CD14-positive monocyte (primary cell): ENCODE measurements at regions not wholly inside any gene's neighbourhood (a gene's known extent, or its start where the extent isn't known, plus 50 kb on each side); places are given as distances from the start of the nearest gene placed in this dataset.
A peak's percentile ranks its signal among the peaks of the same experiment; 100 is the strongest.

Experiments used
- DNase-seq, 3 donors: peaks; one replicate each; pipeline ENCODE4 v3.0.0-alpha.2; 2011 to 2022
- H2AFZ ChIP-seq: 2 replicates; pipeline ENCODE4 v1.6.0; 2012; ENCODE audit warnings: mild to moderate bottlenecking, low read depth, low read length, inconsistent platforms; ENCODE audit not compliant: insufficient read depth, poor library complexity, severe bottlenecking
- H3K27ac ChIP-seq, 2 donors: 1 replicate in 1 of 2; 2 replicates in 1 of 2; pipeline ENCODE4 v1.5.1; 2012 to 2013; ENCODE audit warnings: low read length in 2 of 2, control low read depth in 1 of 2, inconsistent platforms in 1 of 2, low read depth in 1 of 2, mild to moderate bottlenecking in 1 of 2
- H3K27me3 ChIP-seq, 2 donors: one replicate each; pipeline versions ENCODE4 v1.6.0 to v1.6.1; 2011 to 2013; ENCODE audit warnings: low read length in 2 of 2; ENCODE audit not compliant: control insufficient read depth in 2 of 2, insufficient read depth in 2 of 2
- H3K36me3 ChIP-seq, 2 donors: replicated peaks in 1 of 2; 1 replicate in 1 of 2; 2 replicates in 1 of 2; pipeline versions ENCODE4 v1.5.1 to v1.6.1; 2012 to 2013; ENCODE audit warnings: low read length in 2 of 2, control low read depth in 1 of 2, inconsistent platforms in 1 of 2, mild to moderate bottlenecking in 1 of 2; ENCODE audit not compliant: insufficient read depth in 2 of 2, control insufficient read depth in 1 of 2
- H3K4me1 ChIP-seq, 2 donors: 1 replicate in 1 of 2; 2 replicates in 1 of 2; pipeline versions ENCODE4 v1.5.1 to v1.6.1; 2012 to 2013; ENCODE audit warnings: low read length in 2 of 2, control low read depth in 1 of 2, inconsistent platforms in 1 of 2, mild to moderate bottlenecking in 1 of 2, moderate library complexity in 1 of 2; ENCODE audit not compliant: insufficient read depth in 2 of 2, control insufficient read depth in 1 of 2
- H3K4me2 ChIP-seq: replicated peaks from 2 replicates; pipeline ENCODE3; 2012; ENCODE audit warnings: low read length, moderate library complexity, mild to moderate bottlenecking; ENCODE audit not compliant: poor library complexity, severe bottlenecking; ENCODE audit errors: extremely low read depth
- H3K4me3 ChIP-seq, 3 experiments: fragments of 200-600 bp in 1 of 3; sonication (generic) in 1 of 3; replicated peaks in 1 of 3; 1 replicate in 2 of 3; 2 replicates in 1 of 3; pipeline ENCODE4 v1.5.1; 2011 to 2013; ENCODE audit warnings: low read length in 3 of 3, mild to moderate bottlenecking in 3 of 3, control low read depth in 2 of 3, low read depth in 2 of 3, inconsistent platforms in 1 of 3, moderate library complexity in 1 of 3
- H3K79me2 ChIP-seq: 2 replicates; pipeline ENCODE4 v1.6.0; 2012; ENCODE audit warnings: mild to moderate bottlenecking, control low read depth, inconsistent platforms, low read length, moderate library complexity; ENCODE audit not compliant: insufficient read depth
- H3K9ac ChIP-seq: 2 replicates; pipeline ENCODE4 v1.6.0; 2017; ENCODE audit warnings: low read length, mild to moderate bottlenecking; ENCODE audit not compliant: insufficient read depth, poor library complexity, severe bottlenecking
- H3K9me3 ChIP-seq, 2 donors: replicated peaks in 1 of 2; 1 replicate in 1 of 2; 2 replicates in 1 of 2; pipeline versions ENCODE4 v1.5.1 to v1.6.1; 2012 to 2013; ENCODE audit warnings: low read length in 2 of 2, control low read depth in 1 of 2; ENCODE audit not compliant: control insufficient read depth in 1 of 2, insufficient read depth in 1 of 2
- H4K20me1 ChIP-seq: 2 replicates; pipeline ENCODE4 v1.6.0; 2012; ENCODE audit warnings: mild to moderate bottlenecking, low read length, control low read depth, moderate library complexity; ENCODE audit not compliant: insufficient read depth
- H3K27ac Mint-ChIP-seq, 7 donors: one replicate each; pipeline ENCODE4 v1.8.0; 2020; ENCODE audit warnings: mild to moderate bottlenecking in 7 of 7, mixed read lengths in 7 of 7, moderate library complexity in 6 of 7, inconsistent platforms in 2 of 7
- H3K27me3 Mint-ChIP-seq, 3 donors: one replicate each; pipeline ENCODE4 v1.8.0; 2021 to 2022; ENCODE audit warnings: low read depth in 3 of 3, mild to moderate bottlenecking in 3 of 3, mixed read lengths in 3 of 3, moderate library complexity in 3 of 3, inconsistent platforms in 1 of 3
- H3K36me3 Mint-ChIP-seq, 2 donors: one replicate each; pipeline ENCODE4 v1.8.0; 2020; ENCODE audit warnings: mixed read lengths in 2 of 2, inconsistent platforms in 1 of 2, mild to moderate bottlenecking in 1 of 2
- H3K4me1 Mint-ChIP-seq: one replicate; pipeline ENCODE4 v1.8.0; 2020; ENCODE audit warnings: mild to moderate bottlenecking, mixed read lengths
- H3K4me3 Mint-ChIP-seq, 2 donors: one replicate each; pipeline ENCODE4 v1.8.0; 2020; ENCODE audit warnings: mild to moderate bottlenecking in 2 of 2, mixed read lengths in 2 of 2, moderate library complexity in 1 of 2
- H3K9me3 Mint-ChIP-seq, 7 donors: one replicate each; pipeline ENCODE4 v1.8.0; 2020 to 2022; ENCODE audit warnings: mixed read lengths in 7 of 7, mild to moderate bottlenecking in 6 of 7, moderate library complexity in 6 of 7, inconsistent platforms in 2 of 7
- WGBS: methylation state at CpG from one replicate; pipeline ENCODE4 v1.1.5; 2013; ENCODE audit warnings: missing lambda C conversion rate; ENCODE audit not compliant: insufficient coverage; 5-methylcytosine and 5-hydroxymethylcytosine counted together
- intact Hi-C, 2 donors: fragments of 100-400 bp; cut with micrococcal nuclease; formaldehyde crosslinking; loops; one replicate each; pipeline versions ENCODE4 v1.15.0 to v1.15.1; 2023
- TF ChIP-seq, protein P1 (sequence below): fragments of 200-600 bp; IDR thresholded peaks from one replicate; pipeline ENCODE4 v1.8.0; 2022; ENCODE audit warnings: antibody characterized with exemption, mild to moderate bottlenecking

DNA sequence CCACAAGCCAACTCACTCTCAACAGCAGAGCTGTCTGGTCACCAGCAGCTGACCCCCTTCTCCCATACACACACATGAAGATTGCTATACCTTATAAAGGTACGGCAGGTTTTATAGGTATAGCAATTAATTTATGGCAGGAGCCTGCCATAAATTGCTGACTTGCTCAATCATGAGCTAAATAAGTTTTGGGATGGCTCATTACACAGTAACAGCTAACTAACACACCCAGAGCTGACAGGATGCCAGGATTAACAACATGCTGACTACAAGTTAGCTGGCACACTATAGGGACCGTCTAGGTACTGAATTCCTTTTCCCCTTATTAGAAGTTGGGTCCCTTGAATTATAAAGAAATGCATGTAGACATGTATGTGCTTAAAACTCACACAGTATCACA lies 150.3 kb upstream of the KCNJ18 start:
- Mint-ChIP-seq H3K4me3 (no peak overlapping the region), H3K36me3 (peaks cover 11 to 20% of the 10 kb centered on the region in 2 donors), H3K27ac (no peak overlapping the region), H3K9me3 (peaks cover 8 to 14% (median 12%) of the 10 kb centered on the region in 7 donors), H3K4me1 (peaks cover 30% of the 10 kb centered on the region), H3K27me3 (peaks cover 0 to 12% (median 2%) of the 10 kb centered on the region in 3 donors)
- intact Hi-C loops = no loop called here
- Histone ChIP-seq H3K4me1 (peaks cover 18 to 22% of the 10 kb centered on the region in 2 donors), H3K4me2 (no peak overlapping the region), H3K27ac (no peak overlapping the region), H3K27me3 (no peaks in the 10 kb centered on the region), H3K79me2 (no peaks in the 10 kb centered on the region), H4K20me1 (no peaks in the 10 kb centered on the region), H3K9me3 (peaks cover 0 to 6% of the 10 kb centered on the region in 2 donors), H3K36me3 (no peaks in the 10 kb centered on the region), H3K4me3 (no peak overlapping the region), H2AFZ (peak overlapping the region; percentile 42), H3K9ac (no peak overlapping the region)
- DNase-seq = no peak
- WGBS = no CpG with 5 or more reads among the region's 2 CpGs
- TF ChIP-seq, protein P1, sequence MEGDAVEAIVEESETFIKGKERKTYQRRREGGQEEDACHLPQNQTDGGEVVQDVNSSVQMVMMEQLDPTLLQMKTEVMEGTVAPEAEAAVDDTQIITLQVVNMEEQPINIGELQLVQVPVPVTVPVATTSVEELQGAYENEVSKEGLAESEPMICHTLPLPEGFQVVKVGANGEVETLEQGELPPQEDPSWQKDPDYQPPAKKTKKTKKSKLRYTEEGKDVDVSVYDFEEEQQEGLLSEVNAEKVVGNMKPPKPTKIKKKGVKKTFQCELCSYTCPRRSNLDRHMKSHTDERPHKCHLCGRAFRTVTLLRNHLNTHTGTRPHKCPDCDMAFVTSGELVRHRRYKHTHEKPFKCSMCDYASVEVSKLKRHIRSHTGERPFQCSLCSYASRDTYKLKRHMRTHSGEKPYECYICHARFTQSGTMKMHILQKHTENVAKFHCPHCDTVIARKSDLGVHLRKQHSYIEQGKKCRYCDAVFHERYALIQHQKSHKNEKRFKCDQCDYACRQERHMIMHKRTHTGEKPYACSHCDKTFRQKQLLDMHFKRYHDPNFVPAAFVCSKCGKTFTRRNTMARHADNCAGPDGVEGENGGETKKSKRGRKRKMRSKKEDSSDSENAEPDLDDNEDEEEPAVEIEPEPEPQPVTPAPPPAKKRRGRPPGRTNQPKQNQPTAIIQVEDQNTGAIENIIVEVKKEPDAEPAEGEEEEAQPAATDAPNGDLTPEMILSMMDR = no peak

DNA sequence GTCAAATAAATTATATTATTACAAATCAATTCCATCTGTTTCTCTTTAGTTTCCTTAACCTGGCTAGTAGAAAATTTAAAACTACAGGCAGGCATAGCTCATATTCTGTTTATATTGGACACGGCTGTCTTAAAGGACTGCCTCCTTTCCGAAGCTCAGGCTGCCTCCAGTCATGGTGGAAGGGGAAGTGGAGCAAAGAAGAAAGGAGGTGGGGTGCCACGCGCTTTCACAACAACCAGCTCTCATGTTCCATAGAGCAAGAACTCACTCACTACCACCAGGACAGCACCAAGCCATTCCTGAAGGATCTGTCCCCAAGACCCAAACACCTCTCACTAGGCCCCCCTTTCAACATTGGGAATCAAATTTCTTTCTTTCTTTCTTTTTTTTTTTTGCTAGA lies 149.3 kb upstream of the KCNJ18 start:
- H3K27me3 Mint-ChIP-seq = peaks cover 4 to 15% (median 5%) of the 10 kb centered on the region in 3 donors
- TF ChIP-seq, protein P1 = no peak
- H3K4me3 Mint-ChIP-seq = peak overlapping the region in 1 of 2 donors; percentile 56
- WGBS = no CpG with 5 or more reads among the region's 4 CpGs
- no peak overlapping the region for H3K9ac ChIP-seq
- H2AFZ ChIP-seq = peak overlapping the region; percentile 42
- H3K4me2 ChIP-seq = peak overlapping the region; percentile 47
- H3K79me2 ChIP-seq = no peaks in the 10 kb centered on the region
- peaks cover 2 to 7% (median 4%) of the 10 kb centered on the region in 7 donors for H3K9me3 Mint-ChIP-seq
- H3K36me3 ChIP-seq = no peaks in the 10 kb centered on the region
- peak overlapping the region in 4 of 7 donors; percentile 18 to 79 (median 58) for H3K27ac Mint-ChIP-seq
- peaks cover 31% of the 10 kb centered on the region for H3K4me1 Mint-ChIP-seq
- H3K27ac ChIP-seq = no peak overlapping the region
- H3K27me3 ChIP-seq = no peaks in the 10 kb centered on the region
- peaks cover 11 to 17% of the 10 kb centered on the region in 2 donors for H3K36me3 Mint-ChIP-seq
- intact Hi-C loops = no loop called here
- peak; percentile 51 to 62 (median 53) for DNase-seq
- no peaks in the 10 kb centered on the region for H4K20me1 ChIP-seq
- no peak overlapping the region for H3K4me3 ChIP-seq
- peaks cover 18 to 22% of the 10 kb centered on the region in 2 donors for H3K4me1 ChIP-seq
- no peaks in the 10 kb centered on the region for H3K9me3 ChIP-seq
